CD8-positive, alpha-beta memory T cell (primary cell): ENCODE measurements at regions not wholly inside any gene's neighbourhood (a gene's known extent, or its start where the extent isn't known, plus 50 kb on each side); places are given as distances from the start of the nearest gene placed in this dataset.

ENCODE experiments used
- CTCF ChIA-PET: fragments of 350-600 bp; sonication (Branson Sonifier 250); formaldehyde crosslinking; loops from one replicate; lab custom pipeline; 2021; ENCODE audit warnings: antibody characterized with exemption; lab: Charles Lee
- POLR2A ChIA-PET: fragments of 350-600 bp; sonication (Branson Sonifier 250); formaldehyde crosslinking; loops from one replicate; lab custom pipeline; 2021; ENCODE audit warnings: antibody characterized with exemption; lab: Charles Lee
- DNase-seq, 5 donors: peaks; one replicate each; pipeline versions ENCODE4 v3.0.0 to v3.0.0-alpha.2; 2020 to 2022; ENCODE audit warnings: mixed read lengths in 1 of 5
- H3K27ac ChIP-seq: one replicate; pipeline ENCODE4 v1.7.0; 2013; ENCODE audit warnings: low read depth, mild to moderate bottlenecking, low read length, moderate library complexity
- H3K27me3 ChIP-seq: 2 replicates; pipeline ENCODE4 v1.7.0; 2013; ENCODE audit warnings: low read length, mild to moderate bottlenecking; ENCODE audit not compliant: insufficient read depth, poor library complexity, severe bottlenecking
- H3K36me3 ChIP-seq: 2 replicates; pipeline ENCODE4 v1.7.0; 2013; ENCODE audit warnings: mild to moderate bottlenecking, low read length, moderate library complexity; ENCODE audit not compliant: insufficient read depth
- H3K4me1 ChIP-seq: 2 replicates; pipeline ENCODE4 v1.7.0; 2013; ENCODE audit warnings: mild to moderate bottlenecking, low read length, moderate library complexity; ENCODE audit not compliant: insufficient read depth
- H3K4me3 ChIP-seq: 2 replicates; pipeline ENCODE4 v1.7.0; 2013; ENCODE audit warnings: mild to moderate bottlenecking, low read length
- H3K9me3 ChIP-seq: 2 replicates; pipeline ENCODE4 v1.7.0; 2013; ENCODE audit warnings: mild to moderate bottlenecking, low read length
- H3K27ac Mint-ChIP-seq, 8 donors: one replicate each; pipeline ENCODE4 v1.8.0; 2020 to 2021; ENCODE audit warnings: mixed read lengths in 8 of 8, mild to moderate bottlenecking in 6 of 8, inconsistent platforms in 3 of 8, moderate library complexity in 3 of 8
- H3K27me3 Mint-ChIP-seq, 2 donors: one replicate each; pipeline ENCODE4 v1.8.0; 2020 to 2021; ENCODE audit warnings: mixed read lengths in 2 of 2, mild to moderate bottlenecking in 1 of 2, moderate library complexity in 1 of 2
- H3K36me3 Mint-ChIP-seq, 3 donors: one replicate each; pipeline ENCODE4 v1.8.0; 2020 to 2021; ENCODE audit warnings: mixed read lengths in 3 of 3, inconsistent platforms in 1 of 3, mild to moderate bottlenecking in 1 of 3
- H3K4me1 Mint-ChIP-seq, 3 donors: one replicate each; pipeline ENCODE4 v1.8.0; 2020 to 2021; ENCODE audit warnings: mixed read lengths in 3 of 3, inconsistent platforms in 1 of 3, mild to moderate bottlenecking in 1 of 3
- H3K4me3 Mint-ChIP-seq, 7 donors: one replicate each; pipeline ENCODE4 v1.8.0; 2020 to 2021; ENCODE audit warnings: mixed read lengths in 7 of 7, mild to moderate bottlenecking in 6 of 7, moderate library complexity in 4 of 7, inconsistent platforms in 2 of 7
- H3K9me3 Mint-ChIP-seq, 5 donors: one replicate each; pipeline ENCODE4 v1.8.0; 2020 to 2022; ENCODE audit warnings: mixed read lengths in 5 of 5, mild to moderate bottlenecking in 3 of 5, moderate library complexity in 2 of 5, inconsistent platforms in 1 of 5

- Mint-ChIP-seq H3K27ac (no peak overlapping the region), H3K9me3 (peaks cover 0 to 11% (median 0%) of the 10 kb centered on the region in 5 donors), H3K36me3 (no peaks in the 10 kb centered on the region), H3K27me3 (peaks cover 0 to 3% of the 10 kb centered on the region in 2 donors), H3K4me1 (no peaks in the 10 kb centered on the region), H3K4me3 (no peak overlapping the region)
- POLR2A ChIA-PET, result no interaction called here
- Histone ChIP-seq H3K36me3 (no peaks in the 10 kb centered on the region), H3K27ac (no peak overlapping the region), H3K27me3 (no peaks in the 10 kb centered on the region), H3K4me1 (no peaks in the 10 kb centered on the region), H3K9me3 (no peaks in the 10 kb centered on the region), H3K4me3 (no peak overlapping the region)
- CTCF ChIA-PET, result no interaction called here
- DNase-seq, result no peak
These were observed 314.4 kb downstream of the GALC start for GRCh38 chr14:87678624-87679023.

- Mint-ChIP-seq H3K9me3 (peaks cover 0 to 11% (median 0%) of the 10 kb centered on the region in 5 donors), H3K27me3 (no peaks in the 10 kb centered on the region), H3K27ac (no peak overlapping the region), H3K4me1 (no peaks in the 10 kb centered on the region), H3K36me3 (no peaks in the 10 kb centered on the region), H3K4me3 (no peak overlapping the region)
- no peak overlapping the region for H3K27ac ChIP-seq
- DNase-seq, result no peak
- H3K4me3 ChIP-seq, result no peak overlapping the region
- ChIA-PET CTCF (no interaction called here), POLR2A (no interaction called here)
- no peaks in the 10 kb centered on the region for H3K9me3 ChIP-seq
- no peaks in the 10 kb centered on the region for H3K4me1 ChIP-seq
- no peaks in the 10 kb centered on the region for H3K36me3 ChIP-seq
- H3K27me3 ChIP-seq, result no peaks in the 10 kb centered on the region
These were observed 316.1 kb downstream of the GALC start for GRCh38 chr14:87676814-87677437.

- POLR2A ChIA-PET, result no interaction called here
These were observed 325.3 kb downstream of the GALC start for GRCh38 chr14:87667659-87668058.

GRCh38 chr14:87656315-87656714 lies 336.7 kb downstream of the GALC start:
- Mint-ChIP-seq H3K27me3 (peaks cover 0 to 4% of the 10 kb centered on the region in 2 donors), H3K27ac (no peak overlapping the region), H3K36me3 (no peaks in the 10 kb centered on the region), H3K4me1 (no peaks in the 10 kb centered on the region), H3K9me3 (peaks cover 3 to 15% (median 9%) of the 10 kb centered on the region in 5 donors), H3K4me3 (no peak overlapping the region)
- H3K36me3 ChIP-seq, result no peaks in the 10 kb centered on the region
- H3K27me3 ChIP-seq, result no peaks in the 10 kb centered on the region
- H3K9me3 ChIP-seq, result no peaks in the 10 kb centered on the region
- POLR2A ChIA-PET, result no interaction called here
- no peaks in the 10 kb centered on the region for H3K4me1 ChIP-seq
- H3K4me3 ChIP-seq, result no peak overlapping the region
- no peak for DNase-seq
- CTCF ChIA-PET, result no interaction called here
- H3K27ac ChIP-seq, result no peak overlapping the region

More at GRCh38 chr14:87667659-87668058, 325.3 kb downstream of the GALC start:
- H3K9me3 Mint-ChIP-seq, result peaks cover 0 to 9% (median 6%) of the 10 kb centered on the region in 5 donors
- no peak overlapping the region for H3K4me3 Mint-ChIP-seq
- Histone ChIP-seq H3K27ac (no peak overlapping the region), H3K9me3 (no peaks in the 10 kb centered on the region), H3K4me3 (no peak overlapping the region), H3K4me1 (no peaks in the 10 kb centered on the region), H3K36me3 (no peaks in the 10 kb centered on the region), H3K27me3 (no peaks in the 10 kb centered on the region)
- CTCF ChIA-PET, result no interaction called here
- no peaks in the 10 kb centered on the region for H3K27me3 Mint-ChIP-seq
- H3K36me3 Mint-ChIP-seq, result no peaks in the 10 kb centered on the region
- H3K27ac Mint-ChIP-seq, result no peak overlapping the region
- no peak for DNase-seq
- no peaks in the 10 kb centered on the region for H3K4me1 Mint-ChIP-seq

GRCh38 chr14:87652278-87652677 lies 340.7 kb downstream of the GALC start:
- Histone ChIP-seq H3K36me3 (no peaks in the 10 kb centered on the region), H3K27me3 (no peaks in the 10 kb centered on the region), H3K27ac (no peak overlapping the region), H3K4me1 (no peaks in the 10 kb centered on the region), H3K4me3 (no peak overlapping the region), H3K9me3 (peaks cover 5% of the 10 kb centered on the region)
- DNase-seq, result no peak
- Mint-ChIP-seq H3K4me3 (no peak overlapping the region), H3K27me3 (peaks cover 0 to 1% of the 10 kb centered on the region in 2 donors), H3K27ac (no peak overlapping the region), H3K4me1 (no peaks in the 10 kb centered on the region), H3K9me3 (peaks cover 4 to 19% (median 15%) of the 10 kb centered on the region in 5 donors), H3K36me3 (peaks cover 0 to 1% (median 0%) of the 10 kb centered on the region in 3 donors)
- CTCF ChIA-PET, result no interaction called here
- POLR2A ChIA-PET, result no interaction called here

GRCh38 chr14:87644689-87645088 lies 348.3 kb downstream of the GALC start:
- H3K9me3 ChIP-seq, result peaks cover 3% of the 10 kb centered on the region
- H3K27ac ChIP-seq, result no peak overlapping the region
- Mint-ChIP-seq H3K9me3 (peaks cover 11 to 15% (median 13%) of the 10 kb centered on the region in 5 donors), H3K27ac (no peak overlapping the region), H3K4me3 (no peak overlapping the region), H3K27me3 (no peaks in the 10 kb centered on the region), H3K4me1 (no peaks in the 10 kb centered on the region), H3K36me3 (peaks cover 0 to 1% (median 0%) of the 10 kb centered on the region in 3 donors)
- POLR2A ChIA-PET, result no interaction called here
- CTCF ChIA-PET, result no interaction called here
- no peak for DNase-seq
- no peak overlapping the region for H3K4me3 ChIP-seq
- no peaks in the 10 kb centered on the region for H3K27me3 ChIP-seq
- no peaks in the 10 kb centered on the region for H3K4me1 ChIP-seq
- no peaks in the 10 kb centered on the region for H3K36me3 ChIP-seq

- Mint-ChIP-seq H3K9me3 (peaks cover 3 to 10% (median 3%) of the 10 kb centered on the region in 5 donors), H3K27me3 (no peaks in the 10 kb centered on the region), H3K36me3 (no peaks in the 10 kb centered on the region), H3K27ac (no peak overlapping the region), H3K4me3 (no peak overlapping the region), H3K4me1 (no peaks in the 10 kb centered on the region)
- Histone ChIP-seq H3K4me3 (no peak overlapping the region), H3K36me3 (no peaks in the 10 kb centered on the region), H3K9me3 (no peaks in the 10 kb centered on the region), H3K4me1 (no peaks in the 10 kb centered on the region), H3K27me3 (no peaks in the 10 kb centered on the region), H3K27ac (no peak overlapping the region)
- ChIA-PET POLR2A (no interaction called here), CTCF (no interaction called here)
- no peak for DNase-seq
These were observed 350.0 kb downstream of the GALC start for GRCh38 chr14:87643005-87643404.

GRCh38 chr14:87640553-87640952 lies 352.4 kb downstream of the GALC start:
- peaks cover 0 to 2% of the 10 kb centered on the region in 2 donors for H3K27me3 Mint-ChIP-seq

More at GRCh38 chr14:87640553-87640952, 352.4 kb downstream of the GALC start:
- Mint-ChIP-seq H3K9me3 (peaks cover 0 to 8% (median 0%) of the 10 kb centered on the region in 5 donors), H3K27ac (no peak overlapping the region), H3K36me3 (no peaks in the 10 kb centered on the region), H3K4me1 (no peaks in the 10 kb centered on the region), H3K4me3 (no peak overlapping the region)
- Histone ChIP-seq H3K36me3 (no peaks in the 10 kb centered on the region), H3K4me1 (no peaks in the 10 kb centered on the region), H3K4me3 (no peak overlapping the region), H3K9me3 (no peaks in the 10 kb centered on the region), H3K27me3 (no peaks in the 10 kb centered on the region), H3K27ac (no peak overlapping the region)
- ChIA-PET POLR2A (no interaction called here), CTCF (no interaction called here)
- no peak for DNase-seq
